ENCODE measurements at regions not wholly inside any gene's neighbourhood (a gene's known extent, or its start where the extent isn't known, plus 50 kb on each side); places are given as distances from the start of the nearest gene placed in this dataset.

GRCh38 chr10:36021096-36021495 is 379.0 kb upstream of the FZD8 start:
- Histone ChIP-seq H2BK12ac (ENCODE audit: low read depth, low read length) (no peak overlapping the region), H2AK5ac (ENCODE audit: low read depth, low read length) (no peak overlapping the region), H3K56ac (replicated peaks; ENCODE audit: insufficient read length, low read depth, low read length) (no peak overlapping the region), H4K91ac (replicated peaks; ENCODE audit: insufficient read length, low read length) (no peak overlapping the region), H3K27ac (ENCODE audit: low read depth, low read length) (no peak overlapping the region), H3K9me3 (ENCODE audit: insufficient read depth in 2 of 2, low read depth in 1 of 2, low read length in 1 of 2) (no peaks in the 10 kb centered on the region), H3K36me3 (ENCODE audit: control insufficient read depth in 2 of 4, insufficient read depth in 4 of 4, low read length in 3 of 4) (no peaks in the 10 kb centered on the region), H2BK20ac (ENCODE audit: low read length) (no peak overlapping the region), H3K14ac (ENCODE audit: insufficient read length) (no peak overlapping the region), H3K27me3 (replicated peaks in 1 of 4; ENCODE audit: control insufficient read depth in 3 of 4, extremely low read depth in 1 of 4, insufficient read depth in 3 of 4, low read length in 3 of 4) (no peaks in the 10 kb centered on the region), H4K5ac (ENCODE audit: insufficient read length, low read depth, low read length) (no peak overlapping the region), H3K18ac (ENCODE audit: extremely low read depth, low read length) (no peak overlapping the region), H3K9ac (replicated peaks in 1 of 4; ENCODE audit: extremely low read depth in 1 of 4, low read depth in 3 of 4, low read length in 3 of 4) (no peak overlapping the region), H2AFZ (ENCODE audit: low read length) (no peak overlapping the region), H3K4me1 (replicated peaks in 1 of 4; ENCODE audit: control insufficient read depth in 3 of 4, insufficient read depth in 4 of 4, low read length in 3 of 4) (no peaks in the 10 kb centered on the region), H3K4ac (replicated peaks; ENCODE audit: insufficient read length, low read depth, low read length) (no peak overlapping the region), H3K4me3 (ENCODE audit: extremely low read depth in 1 of 4, insufficient read depth in 2 of 4, low read depth in 3 of 4, low read length in 4 of 4) (no peak overlapping the region), H3K79me1 (ENCODE audit: low read depth, low read length) (no peaks in the 10 kb centered on the region), H3K79me2 (ENCODE audit: control insufficient read depth in 1 of 2, insufficient read depth in 2 of 2, low read length in 2 of 2) (no peaks in the 10 kb centered on the region), H4K8ac (ENCODE audit: extremely low read depth, insufficient read depth, low read length) (no peak overlapping the region), H2BK5ac (ENCODE audit: low read depth, low read length) (no peak overlapping the region), H3K4me2 (ENCODE audit: insufficient read depth in 1 of 2, low read depth in 2 of 2, low read length in 2 of 2) (no peak overlapping the region), H3K23ac (ENCODE audit: insufficient read length) (no peak overlapping the region), H2BK120ac (replicated peaks; ENCODE audit: low read depth, low read length) (no peak overlapping the region), H4K20me1 (replicated peaks in 1 of 2; ENCODE audit: control insufficient read depth in 1 of 2, insufficient read depth in 2 of 2, low read length in 2 of 2) (no peaks in the 10 kb centered on the region), H2BK15ac (ENCODE audit: low read length) (no peak overlapping the region), H3K23me2 (ENCODE audit: low read depth, low read length) (no peaks in the 10 kb centered on the region)
- POLR2A ChIA-PET (ENCODE audit: partially characterized antibody), result no interaction called here
- TF ChIP-seq KDM1A (IDR thresholded peaks at IDR 0.05; ENCODE audit: borderline replicate concordance, low read length) (no peak), NANOG (IDR thresholded peaks at IDR 0.05; ENCODE audit: insufficient read depth, low read depth, low read length, poor library complexity, severe bottlenecking) (no peak), NRF1 (IDR thresholded peaks at IDR 0.05; ENCODE audit: low read depth, low read length) (no peak), GTF2F1 (IDR thresholded peaks at IDR 0.05; ENCODE audit: borderline replicate concordance, low read depth, low read length) (no peak), POLR2AphosphoS5 (IDR thresholded peaks at IDR 0.05; ENCODE audit: low read depth, low read length) (no peak), YY1 (IDR thresholded peaks at IDR 0.05; ENCODE audit: low read depth, low read length) (no peak), SP2 (IDR thresholded peaks at IDR 0.05; ENCODE audit: low read length) (no peak), CHD1 (IDR thresholded peaks at IDR 0.05; ENCODE audit: low read depth, low read length) (no peak), JUN (IDR thresholded peaks at IDR 0.05; ENCODE audit: low read depth, low read length) (no peak)
- 0% methylated on average over 1 of the region's 1 CpG; no CpG with 5 or more reads in 1 of the 2 experiments for WGBS, 2 experiments (ENCODE audit: extremely low coverage in 1 of 2, insufficient coverage in 1 of 2, insufficient read length in 1 of 2, insufficient replicate concordance in 2 of 2, low coverage in 1 of 2, low lambda C conversion rate in 2 of 2, missing lambda C conversion rate in 1 of 2)
- DNase-seq (ENCODE audit: low read depth in 1 of 2, low spot score in 2 of 2) (no peak), FAIRE-seq (no peak)
- CTCF ChIA-PET (ENCODE audit: partially characterized antibody), result interaction anchor here (0.7 to 1.4 kb wide), 2 partner anchors 21 to 367 kb away, joined by 3 to 4 read pairs; no protein-coding TSS in a partner anchor
